RWPE2 (cell line): ENCODE measurements at regions not wholly inside any gene's neighbourhood (a gene's known extent, or its start where the extent isn't known, plus 50 kb on each side); places are given as distances from the start of the nearest gene placed in this dataset.

ENCODE experiments used
- ATAC-seq: fragments of 200-7000 bp; cut with Tn5 transposase; 3 replicates; pipeline ENCODE4 v1.9.1; 2021; ENCODE audit warnings: low read depth
- DNase-seq: peaks from one replicate; pipeline ENCODE4 v3.0.0-alpha.2; 2020; ENCODE audit warnings: low spot score
- H3K27ac ChIP-seq: fragments of 450-650 bp; 2 replicates; pipeline ENCODE4 v1.5.1; 2017; ENCODE audit warnings: mild to moderate bottlenecking; ENCODE audit not compliant: poor library complexity, severe bottlenecking
- H3K27me3 ChIP-seq: fragments of 250-450 bp; sonication (Bioruptor Pico); 2 replicates; pipeline ENCODE4 v1.5.1; 2021; ENCODE audit warnings: mild to moderate bottlenecking, moderate library complexity; ENCODE audit not compliant: insufficient read depth, poor library complexity, severe bottlenecking
- H3K36me3 ChIP-seq: fragments of 250-450 bp; sonication (Bioruptor Pico); 2 replicates; pipeline ENCODE4 v1.5.1; 2020; ENCODE audit warnings: low read depth, mild to moderate bottlenecking, moderate library complexity
- H3K4me1 ChIP-seq: fragments of 250-450 bp; sonication (Bioruptor Pico); 2 replicates; pipeline ENCODE4 v1.5.1; 2021; ENCODE audit warnings: mild to moderate bottlenecking, moderate library complexity; ENCODE audit not compliant: insufficient read depth, poor library complexity, severe bottlenecking
- H3K4me3 ChIP-seq: fragments of 250-450 bp; sonication (Bioruptor Pico); 2 replicates; pipeline ENCODE4 v1.5.1; 2021; ENCODE audit warnings: mild to moderate bottlenecking, moderate library complexity; ENCODE audit not compliant: severe bottlenecking
- H3K9me3 ChIP-seq: fragments of 250-450 bp; sonication (Bioruptor Pico); 2 replicates; pipeline ENCODE4 v1.5.1; 2021; ENCODE audit warnings: mild to moderate bottlenecking, moderate library complexity; ENCODE audit not compliant: severe bottlenecking
- TF ChIP-seq, protein P1 (sequence below): fragments of 450-650 bp; IDR thresholded peaks from one replicate; pipeline ENCODE4 v1.5.1; 2017; ENCODE audit warnings: mild to moderate bottlenecking, moderate library complexity; ENCODE audit not compliant: poor library complexity, severe bottlenecking

DNA sequence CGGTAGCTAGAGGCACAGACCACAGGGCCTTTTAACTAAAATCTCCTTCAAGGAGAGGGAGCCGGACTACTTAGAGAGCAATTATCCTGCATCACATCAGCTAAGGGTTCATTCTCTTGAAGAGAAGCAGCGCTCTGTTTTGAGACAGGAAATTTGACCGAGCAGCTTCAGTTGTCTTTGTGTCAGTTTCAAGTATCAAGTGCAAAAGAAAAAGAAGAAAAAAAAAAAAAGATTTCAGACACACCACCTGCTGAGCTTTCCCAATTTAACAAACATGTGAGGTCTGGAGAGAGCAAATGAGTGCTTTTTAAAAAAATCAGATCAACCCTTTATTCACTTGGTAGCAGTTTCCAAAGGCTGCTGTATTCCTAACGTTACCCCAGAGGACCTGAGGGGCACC, 273.5 kb upstream of the POU3F2 start:
- TF ChIP-seq, protein P1, sequence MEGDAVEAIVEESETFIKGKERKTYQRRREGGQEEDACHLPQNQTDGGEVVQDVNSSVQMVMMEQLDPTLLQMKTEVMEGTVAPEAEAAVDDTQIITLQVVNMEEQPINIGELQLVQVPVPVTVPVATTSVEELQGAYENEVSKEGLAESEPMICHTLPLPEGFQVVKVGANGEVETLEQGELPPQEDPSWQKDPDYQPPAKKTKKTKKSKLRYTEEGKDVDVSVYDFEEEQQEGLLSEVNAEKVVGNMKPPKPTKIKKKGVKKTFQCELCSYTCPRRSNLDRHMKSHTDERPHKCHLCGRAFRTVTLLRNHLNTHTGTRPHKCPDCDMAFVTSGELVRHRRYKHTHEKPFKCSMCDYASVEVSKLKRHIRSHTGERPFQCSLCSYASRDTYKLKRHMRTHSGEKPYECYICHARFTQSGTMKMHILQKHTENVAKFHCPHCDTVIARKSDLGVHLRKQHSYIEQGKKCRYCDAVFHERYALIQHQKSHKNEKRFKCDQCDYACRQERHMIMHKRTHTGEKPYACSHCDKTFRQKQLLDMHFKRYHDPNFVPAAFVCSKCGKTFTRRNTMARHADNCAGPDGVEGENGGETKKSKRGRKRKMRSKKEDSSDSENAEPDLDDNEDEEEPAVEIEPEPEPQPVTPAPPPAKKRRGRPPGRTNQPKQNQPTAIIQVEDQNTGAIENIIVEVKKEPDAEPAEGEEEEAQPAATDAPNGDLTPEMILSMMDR, result no peak
- Histone ChIP-seq H3K36me3 (no peaks in the 10 kb centered on the region), H3K4me3 (no peak overlapping the region), H3K27me3 (no peaks in the 10 kb centered on the region), H3K4me1 (no peaks in the 10 kb centered on the region), H3K9me3 (no peaks in the 10 kb centered on the region), H3K27ac (no peak overlapping the region)
- DNase-seq (no peak), ATAC-seq (no peak)

GRCh38 chr6:98566126-98566525, 268.2 kb upstream of the POU3F2 start:
- H3K27me3 ChIP-seq, result no peaks in the 10 kb centered on the region
- H3K9me3 ChIP-seq, result no peaks in the 10 kb centered on the region
- TF ChIP-seq, protein P1, result no peak
- DNase-seq (no peak), ATAC-seq (no peak)
- no peak overlapping the region for H3K4me3 ChIP-seq
- H3K36me3 ChIP-seq, result no peaks in the 10 kb centered on the region
- no peak overlapping the region for H3K27ac ChIP-seq
- no peaks in the 10 kb centered on the region for H3K4me1 ChIP-seq

DNA sequence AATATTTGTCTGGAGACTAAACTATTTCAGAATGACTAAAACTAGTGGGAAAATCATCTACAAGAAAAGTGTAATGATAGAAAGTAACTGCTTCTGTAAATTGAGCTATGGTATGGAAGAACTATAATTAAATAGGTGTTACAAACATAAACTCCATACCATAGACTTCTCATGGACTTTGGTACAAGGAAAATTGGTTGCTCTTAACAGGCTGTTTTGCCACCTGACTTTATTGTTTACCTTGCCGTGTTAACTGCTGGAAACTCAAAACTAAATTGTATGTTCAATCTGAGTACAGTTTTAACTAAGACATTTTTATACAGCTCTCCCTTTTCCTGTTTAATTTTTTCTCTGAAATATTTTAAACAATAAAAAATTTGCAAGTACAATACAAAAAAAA, 261.8 kb upstream of the POU3F2 start:
- ATAC-seq, result no peak
- TF ChIP-seq, protein P1, result no peak
- H3K4me1 ChIP-seq, result no peaks in the 10 kb centered on the region
- H3K4me3 ChIP-seq, result no peak overlapping the region
- no peaks in the 10 kb centered on the region for H3K9me3 ChIP-seq
- no peaks in the 10 kb centered on the region for H3K27me3 ChIP-seq
- no peaks in the 10 kb centered on the region for H3K36me3 ChIP-seq
- no peak overlapping the region for H3K27ac ChIP-seq
- DNase-seq, result no peak

GRCh38 chr6:98574984-98575383, 259.4 kb upstream of the POU3F2 start:
- no peaks in the 10 kb centered on the region for H3K27me3 ChIP-seq
- H3K27ac ChIP-seq, result no peak overlapping the region
- ATAC-seq, result no peak
- DNase-seq, result no peak
- TF ChIP-seq, protein P1, result no peak
- no peaks in the 10 kb centered on the region for H3K4me1 ChIP-seq
- no peaks in the 10 kb centered on the region for H3K9me3 ChIP-seq
- H3K4me3 ChIP-seq, result no peak overlapping the region
- no peaks in the 10 kb centered on the region for H3K36me3 ChIP-seq

DNA sequence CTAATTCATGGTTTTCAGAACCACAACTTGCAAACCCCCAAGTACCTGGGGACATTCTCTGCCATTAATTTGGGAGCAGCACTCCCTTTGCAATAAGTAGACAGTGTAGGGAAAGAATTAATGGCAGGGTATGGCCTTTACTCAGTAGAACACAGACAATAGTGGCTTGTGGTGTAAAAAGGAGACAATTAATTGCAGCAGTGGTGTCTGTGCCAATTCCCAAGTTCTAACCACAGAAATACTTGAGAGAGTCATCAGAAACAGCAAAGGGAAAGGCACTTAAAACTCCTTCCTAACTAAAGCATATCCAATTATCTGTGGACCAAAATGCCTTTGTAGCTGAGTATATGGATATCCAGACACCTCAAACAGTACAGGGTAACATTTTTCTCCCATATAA, 257.6 kb upstream of the POU3F2 start:
- no peaks in the 10 kb centered on the region for H3K9me3 ChIP-seq
- TF ChIP-seq, protein P1, result no peak

More for the DNA sequence above, 257.6 kb upstream of the POU3F2 start:
- DNase-seq (no peak), ATAC-seq (no peak)
- H3K27me3 ChIP-seq, result no peaks in the 10 kb centered on the region
- H3K36me3 ChIP-seq, result no peaks in the 10 kb centered on the region
- H3K4me1 ChIP-seq, result no peaks in the 10 kb centered on the region
- H3K27ac ChIP-seq, result no peak overlapping the region
- no peak overlapping the region for H3K4me3 ChIP-seq
